KMS-11 (cell line): ENCODE measurements at regions not wholly inside any gene's neighbourhood (a gene's known extent, or its start where the extent isn't known, plus 50 kb on each side); places are given as distances from the start of the nearest gene placed in this dataset.

Source experiments
- H2AFZ ChIP-seq: fragments of 200-600 bp; sonication (generic); 2 replicates; pipeline ENCODE4 v1.6.1; 2016; ENCODE audit warnings: antibody characterized with exemption, mixed run types, low read depth
- H3K27ac ChIP-seq: fragments of 200-600 bp; sonication (generic); 2 replicates; pipeline ENCODE4 v1.6.1; 2016; ENCODE audit warnings: mild to moderate bottlenecking, mixed run types
- H3K27me3 ChIP-seq: fragments of 200-600 bp; sonication (generic); 2 replicates; pipeline ENCODE4 v1.6.1; 2017; ENCODE audit warnings: mild to moderate bottlenecking, low read depth, mixed run types, moderate library complexity; ENCODE audit not compliant: insufficient read depth
- H3K36me3 ChIP-seq: fragments of 200-600 bp; sonication (generic); 2 replicates; pipeline ENCODE4 v1.6.1; 2017; ENCODE audit warnings: mild to moderate bottlenecking, mixed run types; ENCODE audit not compliant: insufficient read depth
- H3K4me1 ChIP-seq: fragments of 200-600 bp; sonication (generic); 2 replicates; pipeline ENCODE4 v1.6.1; 2016; ENCODE audit warnings: mild to moderate bottlenecking, low read depth, mixed run types; ENCODE audit not compliant: poor library complexity, severe bottlenecking
- H3K4me2 ChIP-seq: fragments of 200-600 bp; sonication (generic); 2 replicates; pipeline ENCODE4 v1.7.0; 2016; ENCODE audit warnings: mild to moderate bottlenecking, mixed run types
- H3K4me3 ChIP-seq: fragments of 200-600 bp; sonication (generic); IDR thresholded peaks from 2 replicates; pipeline ENCODE4 v1.6.1; 2017; ENCODE audit warnings: low read depth, low read length, mixed read lengths; ENCODE audit not compliant: insufficient read depth
- H3K79me2 ChIP-seq: fragments of 200-600 bp; sonication (generic); 2 replicates; pipeline ENCODE4 v1.6.1; 2016; ENCODE audit warnings: low read depth, mixed run types; ENCODE audit not compliant: insufficient read depth
- H3K9ac ChIP-seq: fragments of 200-600 bp; sonication (generic); 2 replicates; pipeline ENCODE4 v1.6.1; 2016; ENCODE audit warnings: mild to moderate bottlenecking, mixed run types
- H4K20me1 ChIP-seq: fragments of 200-600 bp; sonication (generic); 2 replicates; pipeline ENCODE4 v1.6.1; 2016; ENCODE audit warnings: mild to moderate bottlenecking, mixed run types; ENCODE audit not compliant: insufficient read depth
- TF ChIP-seq, protein P1 (sequence below): fragments of 200-600 bp; sonication (generic); conservative IDR thresholded peaks from 2 replicates; pipeline ENCODE4 v1.6.1; 2017; ENCODE audit warnings: low read depth, mild to moderate bottlenecking, antibody characterized with exemption, low read length, moderate library complexity, mixed read lengths

DNA sequence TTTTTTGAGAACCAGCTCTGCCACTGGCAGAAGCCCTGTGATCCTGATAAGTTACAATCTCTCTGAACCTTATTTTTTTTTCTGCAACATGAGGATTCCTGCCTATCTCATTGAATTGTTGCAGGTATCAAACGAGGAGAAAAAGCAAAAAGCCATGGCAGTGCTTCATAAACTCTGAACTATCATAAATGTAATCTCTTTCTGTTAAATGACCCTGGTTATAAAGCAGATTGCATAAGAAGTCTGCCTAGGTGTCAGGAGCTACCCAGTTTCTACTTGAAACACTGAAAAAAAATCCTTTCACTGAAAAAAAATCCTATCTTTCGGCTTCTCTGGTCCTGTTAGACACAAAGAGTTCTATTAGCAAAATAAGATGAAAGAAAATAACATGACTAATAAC, 172.7 kb downstream of the FAM43A start:
- Histone ChIP-seq H2AFZ (no peak overlapping the region), H3K79me2 (no peaks in the 10 kb centered on the region), H3K36me3 (no peaks in the 10 kb centered on the region), H3K27ac (no peak overlapping the region), H3K9ac (no peak overlapping the region), H3K4me1 (no peaks in the 10 kb centered on the region), H3K27me3 (no peaks in the 10 kb centered on the region), H3K4me2 (no peak overlapping the region), H4K20me1 (no peaks in the 10 kb centered on the region), H3K4me3 (no peak overlapping the region)
- TF ChIP-seq, protein P1, sequence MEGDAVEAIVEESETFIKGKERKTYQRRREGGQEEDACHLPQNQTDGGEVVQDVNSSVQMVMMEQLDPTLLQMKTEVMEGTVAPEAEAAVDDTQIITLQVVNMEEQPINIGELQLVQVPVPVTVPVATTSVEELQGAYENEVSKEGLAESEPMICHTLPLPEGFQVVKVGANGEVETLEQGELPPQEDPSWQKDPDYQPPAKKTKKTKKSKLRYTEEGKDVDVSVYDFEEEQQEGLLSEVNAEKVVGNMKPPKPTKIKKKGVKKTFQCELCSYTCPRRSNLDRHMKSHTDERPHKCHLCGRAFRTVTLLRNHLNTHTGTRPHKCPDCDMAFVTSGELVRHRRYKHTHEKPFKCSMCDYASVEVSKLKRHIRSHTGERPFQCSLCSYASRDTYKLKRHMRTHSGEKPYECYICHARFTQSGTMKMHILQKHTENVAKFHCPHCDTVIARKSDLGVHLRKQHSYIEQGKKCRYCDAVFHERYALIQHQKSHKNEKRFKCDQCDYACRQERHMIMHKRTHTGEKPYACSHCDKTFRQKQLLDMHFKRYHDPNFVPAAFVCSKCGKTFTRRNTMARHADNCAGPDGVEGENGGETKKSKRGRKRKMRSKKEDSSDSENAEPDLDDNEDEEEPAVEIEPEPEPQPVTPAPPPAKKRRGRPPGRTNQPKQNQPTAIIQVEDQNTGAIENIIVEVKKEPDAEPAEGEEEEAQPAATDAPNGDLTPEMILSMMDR, result no peak

DNA sequence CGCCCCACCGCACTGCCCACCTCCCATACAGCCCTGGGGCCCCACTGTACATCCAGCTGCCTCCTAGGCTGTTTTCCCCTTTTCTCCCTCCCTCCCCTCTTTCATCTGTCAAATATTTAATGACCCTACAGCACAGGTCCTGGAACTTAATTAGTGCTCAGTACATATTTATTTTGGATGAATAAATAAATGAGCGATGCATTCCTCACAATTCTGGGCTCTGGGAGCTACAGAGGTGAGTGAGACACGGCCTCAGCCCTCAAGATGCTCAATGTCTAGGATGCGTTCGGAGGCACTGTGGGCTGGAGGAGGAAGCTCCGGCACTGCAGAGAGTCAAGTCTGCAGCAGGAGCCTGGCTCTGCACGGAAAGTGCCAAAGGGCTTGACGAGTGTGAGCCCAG, 175.0 kb downstream of the FAM43A start:
- no peak overlapping the region for H3K4me3 ChIP-seq
- no peaks in the 10 kb centered on the region for H3K79me2 ChIP-seq
- H3K36me3 ChIP-seq, result no peaks in the 10 kb centered on the region
- no peaks in the 10 kb centered on the region for H3K4me1 ChIP-seq
- no peaks in the 10 kb centered on the region for H3K27me3 ChIP-seq
- no peak overlapping the region for H3K9ac ChIP-seq
- no peaks in the 10 kb centered on the region for H4K20me1 ChIP-seq
- no peak overlapping the region for H3K27ac ChIP-seq
- no peak overlapping the region for H3K4me2 ChIP-seq
- TF ChIP-seq, protein P1, result no peak
- H2AFZ ChIP-seq, result no peak overlapping the region

DNA sequence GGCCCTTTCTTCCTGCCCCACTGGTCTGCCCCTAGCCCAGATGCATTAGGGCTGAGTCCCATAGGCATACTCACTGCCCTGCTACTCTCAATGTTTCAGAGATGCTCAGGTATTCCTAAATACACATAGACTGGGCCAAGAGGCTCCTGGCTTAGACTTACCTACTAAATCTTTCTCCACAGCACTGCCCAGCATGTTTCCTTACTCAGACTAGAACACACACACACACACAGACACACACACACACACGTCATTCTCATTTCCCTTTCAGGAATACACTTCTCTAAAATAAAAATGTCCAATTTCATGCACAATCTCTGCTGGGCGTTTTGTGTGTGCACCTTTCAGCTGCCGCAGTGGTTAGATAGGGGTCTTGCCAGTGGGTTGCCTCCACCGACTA, 175.7 kb downstream of the FAM43A start:
- no peaks in the 10 kb centered on the region for H4K20me1 ChIP-seq
- H3K4me1 ChIP-seq, result no peaks in the 10 kb centered on the region
- H3K9ac ChIP-seq, result no peak overlapping the region
- H3K36me3 ChIP-seq, result no peaks in the 10 kb centered on the region
- H3K27ac ChIP-seq, result no peak overlapping the region
- no peak overlapping the region for H3K4me3 ChIP-seq
- H3K4me2 ChIP-seq, result no peak overlapping the region
- H2AFZ ChIP-seq, result no peak overlapping the region
- H3K27me3 ChIP-seq, result no peaks in the 10 kb centered on the region
- TF ChIP-seq, protein P1, result no peak
- H3K79me2 ChIP-seq, result no peaks in the 10 kb centered on the region

DNA sequence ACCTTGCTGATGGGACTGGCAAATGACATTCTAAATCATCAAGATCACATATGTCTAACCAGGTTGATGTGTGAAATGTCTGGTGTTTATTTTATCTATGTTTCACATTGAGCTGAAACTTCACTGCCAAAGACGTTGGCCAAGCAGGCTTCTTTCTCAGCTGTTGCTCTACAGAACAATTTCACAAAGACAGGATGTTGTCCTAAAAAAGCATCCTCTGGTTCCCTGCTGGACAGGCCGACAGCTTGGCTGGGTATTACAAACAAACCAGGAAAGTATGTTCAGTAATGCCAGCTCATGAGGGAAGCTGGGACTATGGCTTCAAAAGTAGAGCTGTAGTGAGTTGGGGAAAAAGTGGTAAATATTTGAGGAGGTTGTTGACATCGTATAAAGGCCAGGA, 179.4 kb downstream of the FAM43A start:
- Histone ChIP-seq H3K27ac (no peak overlapping the region), H3K9ac (no peak overlapping the region), H2AFZ (no peak overlapping the region), H3K36me3 (no peaks in the 10 kb centered on the region), H3K27me3 (no peaks in the 10 kb centered on the region), H3K4me1 (no peaks in the 10 kb centered on the region), H4K20me1 (no peaks in the 10 kb centered on the region), H3K4me2 (no peak overlapping the region), H3K4me3 (no peak overlapping the region), H3K79me2 (no peaks in the 10 kb centered on the region)
- TF ChIP-seq, protein P1, result no peak

DNA sequence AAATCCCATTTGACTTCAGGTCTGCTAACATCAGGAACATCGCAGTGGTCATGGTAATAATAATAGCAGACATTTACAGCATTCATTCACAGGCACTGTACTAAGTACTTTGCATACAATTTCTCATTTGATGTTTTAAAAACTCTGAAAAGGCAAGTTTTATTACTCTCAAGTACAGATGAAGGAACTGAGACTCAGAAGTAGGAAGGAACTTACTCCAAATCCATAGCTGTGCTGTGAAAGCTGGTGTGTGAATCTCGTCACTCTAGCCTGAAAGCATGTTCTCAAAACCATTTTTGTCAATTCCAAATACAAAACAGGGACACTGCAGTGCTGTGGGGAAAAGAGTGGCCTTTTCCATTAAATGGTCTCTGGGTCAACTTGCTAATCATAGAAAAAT, 179.9 kb downstream of the FAM43A start:
- Histone ChIP-seq H3K27me3 (no peaks in the 10 kb centered on the region), H3K27ac (no peak overlapping the region), H3K4me1 (no peaks in the 10 kb centered on the region), H4K20me1 (no peaks in the 10 kb centered on the region), H3K9ac (no peak overlapping the region), H3K79me2 (no peaks in the 10 kb centered on the region), H2AFZ (no peak overlapping the region), H3K36me3 (no peaks in the 10 kb centered on the region), H3K4me2 (no peak overlapping the region), H3K4me3 (no peak overlapping the region)
- TF ChIP-seq, protein P1, result no peak
